Coronary artery (tissue), 2 donors: ENCODE measurements at regions not wholly inside any gene's neighbourhood (a gene's known extent, or its start where the extent isn't known, plus 50 kb on each side); places are given as distances from the start of the nearest gene placed in this dataset.

ENCODE experiments used
- DNase-seq: peaks from one replicate; pipeline ENCODE4 v3.0.0-alpha.2; 2017; ENCODE audit warnings: low spot score
- H3K27ac ChIP-seq, 2 donors: fragments of 200-600 bp; sonication (generic); one replicate each; pipeline ENCODE4 v1.5.1; 2016 to 2019
- H3K4me3 ChIP-seq: fragments of 200-600 bp; sonication (generic); 2 replicates; pipeline ENCODE4 v1.5.1; 2016; ENCODE audit warnings: mild to moderate bottlenecking, moderate library complexity
- TF ChIP-seq, protein P1 (sequence below): fragments of 200-600 bp; sonication (generic); IDR thresholded peaks from one replicate; pipeline ENCODE4 v1.5.1; 2019; ENCODE audit warnings: antibody characterized with exemption

GRCh38 chr9:88326936-88327335, 61.3 kb upstream of the SPIN1 start:
- Histone ChIP-seq H3K4me3 (no peak overlapping the region), H3K27ac (no peak overlapping the region)
- TF ChIP-seq, protein P1, sequence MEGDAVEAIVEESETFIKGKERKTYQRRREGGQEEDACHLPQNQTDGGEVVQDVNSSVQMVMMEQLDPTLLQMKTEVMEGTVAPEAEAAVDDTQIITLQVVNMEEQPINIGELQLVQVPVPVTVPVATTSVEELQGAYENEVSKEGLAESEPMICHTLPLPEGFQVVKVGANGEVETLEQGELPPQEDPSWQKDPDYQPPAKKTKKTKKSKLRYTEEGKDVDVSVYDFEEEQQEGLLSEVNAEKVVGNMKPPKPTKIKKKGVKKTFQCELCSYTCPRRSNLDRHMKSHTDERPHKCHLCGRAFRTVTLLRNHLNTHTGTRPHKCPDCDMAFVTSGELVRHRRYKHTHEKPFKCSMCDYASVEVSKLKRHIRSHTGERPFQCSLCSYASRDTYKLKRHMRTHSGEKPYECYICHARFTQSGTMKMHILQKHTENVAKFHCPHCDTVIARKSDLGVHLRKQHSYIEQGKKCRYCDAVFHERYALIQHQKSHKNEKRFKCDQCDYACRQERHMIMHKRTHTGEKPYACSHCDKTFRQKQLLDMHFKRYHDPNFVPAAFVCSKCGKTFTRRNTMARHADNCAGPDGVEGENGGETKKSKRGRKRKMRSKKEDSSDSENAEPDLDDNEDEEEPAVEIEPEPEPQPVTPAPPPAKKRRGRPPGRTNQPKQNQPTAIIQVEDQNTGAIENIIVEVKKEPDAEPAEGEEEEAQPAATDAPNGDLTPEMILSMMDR: no peak
- no peak for DNase-seq

DNA sequence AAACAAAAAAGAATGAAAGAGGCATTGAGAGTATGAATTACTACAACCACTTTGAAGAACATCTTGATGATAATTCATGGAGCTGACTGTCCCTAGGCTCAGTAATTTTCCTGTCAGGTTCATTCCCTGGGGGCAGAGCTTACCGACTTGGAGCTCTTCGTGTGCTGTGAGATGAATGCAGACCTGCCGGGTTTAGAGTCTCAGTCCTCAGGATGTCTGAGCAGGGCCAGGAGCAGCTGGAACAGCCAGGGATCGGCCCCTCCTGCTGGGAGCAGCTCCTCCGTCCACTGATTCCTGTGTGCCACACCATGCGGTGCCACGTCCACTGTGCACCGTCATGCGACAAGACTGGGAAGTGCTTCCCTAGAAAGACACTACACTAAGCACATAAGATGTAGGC, 62.2 kb upstream of the SPIN1 start:
- no peak overlapping the region for H3K4me3 ChIP-seq
- no peak overlapping the region for H3K27ac ChIP-seq
- TF ChIP-seq, protein P1: no peak

DNA sequence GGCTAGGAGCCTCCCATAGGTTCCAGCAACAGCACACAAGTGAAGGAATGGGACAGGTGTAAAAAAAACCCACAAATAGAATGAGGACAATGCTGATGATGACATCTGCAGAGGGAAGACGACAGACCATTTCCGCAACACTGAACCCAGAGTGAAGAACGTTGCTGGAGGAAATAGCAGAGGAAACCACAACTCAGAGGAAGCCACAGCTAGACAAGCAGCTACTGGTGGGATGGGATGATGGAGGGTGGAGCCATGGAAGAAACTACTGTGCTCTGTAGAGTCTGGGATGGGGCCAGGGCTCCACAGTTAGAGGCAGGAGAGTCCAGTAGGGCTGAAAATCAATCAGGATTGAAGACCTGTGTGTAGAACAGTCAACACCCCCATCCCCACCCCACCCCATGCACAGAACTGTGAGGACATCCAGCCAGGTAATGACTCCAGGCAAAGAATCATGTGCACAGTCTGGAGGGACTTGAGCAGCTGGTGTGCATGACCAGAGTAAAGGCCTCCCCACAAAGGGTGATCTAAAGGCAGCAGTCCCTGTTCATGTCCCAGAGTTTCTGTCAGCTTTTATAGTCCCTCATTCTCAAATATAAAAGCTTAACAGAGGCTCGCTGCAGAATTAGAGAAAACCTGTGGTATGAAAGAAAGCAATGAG, 65.2 kb upstream of the SPIN1 start:
- H3K27ac ChIP-seq: no peak overlapping the region
- H3K4me3 ChIP-seq: no peak overlapping the region
- DNase-seq: no peak
- TF ChIP-seq, protein P1: no peak

More for the DNA sequence above, 62.2 kb upstream of the SPIN1 start:
- no peak for DNase-seq

DNA sequence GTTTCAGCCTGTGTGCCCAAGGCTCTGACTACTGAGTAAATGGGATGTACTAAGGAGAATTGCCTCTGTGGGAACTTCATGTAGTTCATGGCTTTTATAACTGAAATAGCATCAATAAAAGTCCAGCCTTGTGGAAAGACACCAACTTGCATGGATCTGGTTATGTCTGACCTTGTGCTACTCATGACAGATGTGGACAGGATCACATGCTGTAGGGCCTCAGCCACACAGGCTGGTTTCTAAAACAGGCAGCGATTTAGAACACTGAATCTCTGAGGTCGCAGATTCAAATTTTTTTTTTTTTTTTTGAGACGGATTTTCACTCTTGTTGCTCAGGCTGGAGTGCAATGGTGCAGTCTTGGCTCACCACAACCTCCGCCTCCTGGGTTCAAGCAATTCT, 66.5 kb upstream of the SPIN1 start:
- Histone ChIP-seq H3K27ac (no peak overlapping the region), H3K4me3 (no peak overlapping the region)
- no peak for DNase-seq
- TF ChIP-seq, protein P1: no peak

GRCh38 chr9:88320748-88321415, 67.4 kb upstream of the SPIN1 start:
- Histone ChIP-seq H3K27ac (no peak overlapping the region), H3K4me3 (no peak overlapping the region)
- TF ChIP-seq, protein P1: no peak
- DNase-seq: no peak

- Histone ChIP-seq H3K27ac (no peak overlapping the region), H3K4me3 (no peak overlapping the region)
- DNase-seq: no peak
- TF ChIP-seq, protein P1: no peak
Measured at GRCh38 chr9:88319936-88320747, 68.1 kb upstream of the SPIN1 start.
